AG04450 (cell line): ENCODE measurements at regions not wholly inside any gene's neighbourhood (a gene's known extent, or its start where the extent isn't known, plus 50 kb on each side); places are given as distances from the start of the nearest gene placed in this dataset.

ENCODE experiments used
- CTCF ChIA-PET: fragments of 300-600, 350-600 bp; formaldehyde crosslinking; extraction: SDS; loops from one replicate; lab custom pipeline; 2022; ENCODE audit warnings: antibody characterized with exemption, inconsistent platforms; lab: Charles Lee
- POLR2A ChIA-PET: fragments of 350-600 bp; formaldehyde crosslinking; extraction: SDS; loops from one replicate; lab custom pipeline; 2021; ENCODE audit warnings: antibody characterized with exemption, inconsistent platforms; lab: Yijun Ruan, JAX
- DNase-seq: peaks from one replicate; pipeline ENCODE4 v3.0.0-alpha.2; 2011; ENCODE audit warnings: low read depth, low spot score
- H3K27ac ChIP-seq: one replicate; pipeline ENCODE4 v1.5.1; 2012; ENCODE audit warnings: low read depth, low read length, control low read depth
- H3K27me3 ChIP-seq: one replicate; pipeline ENCODE4 v1.6.0; 2012; ENCODE audit warnings: low read length; ENCODE audit not compliant: control insufficient read depth, insufficient read depth
- H3K4me3 ChIP-seq: 2 replicates; pipeline ENCODE4 v1.5.1; 2011; ENCODE audit warnings: mild to moderate bottlenecking, low read depth, low read length, control low read depth
- H3K9me3 ChIP-seq: 2 replicates; pipeline ENCODE4 v1.5.1; 2012; ENCODE audit warnings: low read length; ENCODE audit not compliant: control insufficient read depth, insufficient read depth
- TF ChIP-seq, protein P1 (sequence below): IDR thresholded peaks from 2 replicates; pipeline ENCODE4 v1.5.1; 2011; ENCODE audit warnings: low read depth, low read length, control low read depth, inconsistent platforms

- no peak for DNase-seq
- no peaks in the 10 kb centered on the region for H3K27me3 ChIP-seq
- H3K27ac ChIP-seq = no peak overlapping the region
- no peak overlapping the region for H3K4me3 ChIP-seq
- no peaks in the 10 kb centered on the region for H3K9me3 ChIP-seq
- POLR2A ChIA-PET = no interaction called here
- TF ChIP-seq, protein P1, sequence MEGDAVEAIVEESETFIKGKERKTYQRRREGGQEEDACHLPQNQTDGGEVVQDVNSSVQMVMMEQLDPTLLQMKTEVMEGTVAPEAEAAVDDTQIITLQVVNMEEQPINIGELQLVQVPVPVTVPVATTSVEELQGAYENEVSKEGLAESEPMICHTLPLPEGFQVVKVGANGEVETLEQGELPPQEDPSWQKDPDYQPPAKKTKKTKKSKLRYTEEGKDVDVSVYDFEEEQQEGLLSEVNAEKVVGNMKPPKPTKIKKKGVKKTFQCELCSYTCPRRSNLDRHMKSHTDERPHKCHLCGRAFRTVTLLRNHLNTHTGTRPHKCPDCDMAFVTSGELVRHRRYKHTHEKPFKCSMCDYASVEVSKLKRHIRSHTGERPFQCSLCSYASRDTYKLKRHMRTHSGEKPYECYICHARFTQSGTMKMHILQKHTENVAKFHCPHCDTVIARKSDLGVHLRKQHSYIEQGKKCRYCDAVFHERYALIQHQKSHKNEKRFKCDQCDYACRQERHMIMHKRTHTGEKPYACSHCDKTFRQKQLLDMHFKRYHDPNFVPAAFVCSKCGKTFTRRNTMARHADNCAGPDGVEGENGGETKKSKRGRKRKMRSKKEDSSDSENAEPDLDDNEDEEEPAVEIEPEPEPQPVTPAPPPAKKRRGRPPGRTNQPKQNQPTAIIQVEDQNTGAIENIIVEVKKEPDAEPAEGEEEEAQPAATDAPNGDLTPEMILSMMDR = no peak
- CTCF ChIA-PET = no interaction called here
Measured at GRCh38 chr2:21800356-21800755, 676.6 kb downstream of the TDRD15 start.

- DNase-seq = no peak
- TF ChIP-seq, protein P1 = no peak
- no peak overlapping the region for H3K27ac ChIP-seq
- peaks cover 2% of the 10 kb centered on the region for H3K27me3 ChIP-seq
- no peaks in the 10 kb centered on the region for H3K9me3 ChIP-seq
- ChIA-PET POLR2A (no interaction called here), CTCF (no interaction called here)
- H3K4me3 ChIP-seq = no peak overlapping the region
Measured at GRCh38 chr2:21803550-21803949, 679.8 kb downstream of the TDRD15 start.

DNA sequence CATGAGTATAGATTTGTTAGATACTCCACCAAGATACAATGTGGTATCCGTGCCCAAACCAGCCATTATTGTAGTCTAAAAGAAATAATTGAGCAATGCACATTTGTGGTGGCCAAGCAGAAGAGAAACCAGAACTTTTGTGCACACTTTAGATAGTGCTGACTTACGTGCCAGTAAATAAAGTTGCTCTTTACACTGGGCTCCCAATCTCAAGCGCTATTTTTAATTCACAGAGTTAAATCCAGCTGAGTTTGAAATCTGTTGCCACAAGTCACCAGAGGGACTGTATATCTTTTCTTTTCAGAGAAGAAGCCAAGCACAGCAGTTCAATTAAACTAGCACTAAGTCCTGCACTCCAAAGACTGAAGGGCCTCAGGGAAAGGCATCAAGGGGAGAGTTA lies 680.4 kb downstream of the TDRD15 start:
- no peaks in the 10 kb centered on the region for H3K9me3 ChIP-seq
- no peak overlapping the region for H3K4me3 ChIP-seq
- ChIA-PET CTCF (no interaction called here), POLR2A (no interaction called here)
- TF ChIP-seq, protein P1 = no peak
- peaks cover 2% of the 10 kb centered on the region for H3K27me3 ChIP-seq
- no peak overlapping the region for H3K27ac ChIP-seq
- no peak for DNase-seq

GRCh38 chr2:21811541-21811940 lies 687.8 kb downstream of the TDRD15 start:
- no peak overlapping the region for H3K4me3 ChIP-seq
- H3K27ac ChIP-seq = no peak overlapping the region
- peaks cover 2% of the 10 kb centered on the region for H3K27me3 ChIP-seq
- H3K9me3 ChIP-seq = no peaks in the 10 kb centered on the region
- ChIA-PET CTCF (no interaction called here), POLR2A (no interaction called here)
- TF ChIP-seq, protein P1 = no peak
- no peak for DNase-seq

DNA sequence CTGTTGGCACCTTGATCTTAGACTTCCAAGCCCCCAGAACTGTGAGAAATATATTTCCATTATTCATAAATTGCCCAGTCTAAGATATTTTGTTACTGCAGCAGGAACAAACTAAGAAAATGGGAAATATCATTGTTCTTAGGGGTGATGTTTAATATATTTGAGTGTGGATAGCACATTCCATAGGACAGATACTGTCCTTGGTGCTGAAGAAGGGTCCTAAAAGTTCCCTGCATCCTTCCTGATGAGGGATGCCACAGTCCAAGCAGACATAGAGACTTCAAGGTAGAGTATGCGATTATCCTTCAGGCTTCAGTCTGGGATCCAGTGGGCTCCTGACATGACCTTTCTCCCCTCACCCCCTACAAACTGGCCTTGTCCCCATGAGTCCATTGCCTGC lies 689.0 kb downstream of the TDRD15 start:
- no peak overlapping the region for H3K4me3 ChIP-seq
- no peak overlapping the region for H3K27ac ChIP-seq
- no peak for DNase-seq
- POLR2A ChIA-PET = interaction anchor here (0.6 kb wide), 1 partner anchor 1162 kb away, joined by 3 read pairs; the partner anchor contains the start of gene HS1BP3
- TF ChIP-seq, protein P1 = no peak
- no peaks in the 10 kb centered on the region for H3K9me3 ChIP-seq
- CTCF ChIA-PET = no interaction called here
- no peaks in the 10 kb centered on the region for H3K27me3 ChIP-seq
